Tibial nerve (tissue), 4 donors: ENCODE measurements at regions not wholly inside any gene's neighbourhood (a gene's known extent, or its start where the extent isn't known, plus 50 kb on each side); places are given as distances from the start of the nearest gene placed in this dataset.

ENCODE experiments used
- EP300 ChIP-seq, 2 donors: sonication (generic); formaldehyde crosslinking; IDR thresholded peaks; one replicate each; pipeline ENCODE4 v1.6.1; 2017; ENCODE audit warnings: antibody characterized with exemption in 2 of 2, mild to moderate bottlenecking in 1 of 2
- POLR2A ChIP-seq, 2 donors: fragments of 450-650 bp; IDR thresholded peaks; one replicate each; pipeline ENCODE4 v1.6.1; 2017; ENCODE audit warnings: antibody characterized with exemption in 2 of 2, mild to moderate bottlenecking in 2 of 2, moderate library complexity in 2 of 2
- TF ChIP-seq, protein P1 (sequence below), 5 experiments: fragments of 200-600 bp in 3 of 5; fragments of 450-650 bp in 2 of 5; sonication (generic) in 3 of 5; IDR thresholded peaks; one replicate each; pipeline ENCODE4 v1.5.1; 2016 to 2019; ENCODE audit warnings: antibody characterized with exemption in 5 of 5, mild to moderate bottlenecking in 3 of 5, moderate library complexity in 2 of 5

GRCh38 chr2:122061206-122061605, 305.8 kb downstream of the TSN start:
- TF ChIP-seq EP300 (IDR thresholded peaks at IDR 0.05) (no peak), POLR2A (IDR thresholded peaks at IDR 0.05) (no peak)
- TF ChIP-seq, protein P1, sequence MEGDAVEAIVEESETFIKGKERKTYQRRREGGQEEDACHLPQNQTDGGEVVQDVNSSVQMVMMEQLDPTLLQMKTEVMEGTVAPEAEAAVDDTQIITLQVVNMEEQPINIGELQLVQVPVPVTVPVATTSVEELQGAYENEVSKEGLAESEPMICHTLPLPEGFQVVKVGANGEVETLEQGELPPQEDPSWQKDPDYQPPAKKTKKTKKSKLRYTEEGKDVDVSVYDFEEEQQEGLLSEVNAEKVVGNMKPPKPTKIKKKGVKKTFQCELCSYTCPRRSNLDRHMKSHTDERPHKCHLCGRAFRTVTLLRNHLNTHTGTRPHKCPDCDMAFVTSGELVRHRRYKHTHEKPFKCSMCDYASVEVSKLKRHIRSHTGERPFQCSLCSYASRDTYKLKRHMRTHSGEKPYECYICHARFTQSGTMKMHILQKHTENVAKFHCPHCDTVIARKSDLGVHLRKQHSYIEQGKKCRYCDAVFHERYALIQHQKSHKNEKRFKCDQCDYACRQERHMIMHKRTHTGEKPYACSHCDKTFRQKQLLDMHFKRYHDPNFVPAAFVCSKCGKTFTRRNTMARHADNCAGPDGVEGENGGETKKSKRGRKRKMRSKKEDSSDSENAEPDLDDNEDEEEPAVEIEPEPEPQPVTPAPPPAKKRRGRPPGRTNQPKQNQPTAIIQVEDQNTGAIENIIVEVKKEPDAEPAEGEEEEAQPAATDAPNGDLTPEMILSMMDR (IDR thresholded peaks at IDR 0.05) = no peak
